GM19023 (cell line): ENCODE measurements at regions not wholly inside any gene's neighbourhood (a gene's known extent, or its start where the extent isn't known, plus 50 kb on each side); places are given as distances from the start of the nearest gene placed in this dataset.

Experiments
- ATAC-seq: cut with Tn5 transposase; IDR thresholded peaks from one replicate; pipeline ENCODE4 v1.9.1; 2021; ENCODE audit warnings: mild to moderate bottlenecking, moderate library complexity; ENCODE audit not compliant: unreplicated experiment

DNA sequence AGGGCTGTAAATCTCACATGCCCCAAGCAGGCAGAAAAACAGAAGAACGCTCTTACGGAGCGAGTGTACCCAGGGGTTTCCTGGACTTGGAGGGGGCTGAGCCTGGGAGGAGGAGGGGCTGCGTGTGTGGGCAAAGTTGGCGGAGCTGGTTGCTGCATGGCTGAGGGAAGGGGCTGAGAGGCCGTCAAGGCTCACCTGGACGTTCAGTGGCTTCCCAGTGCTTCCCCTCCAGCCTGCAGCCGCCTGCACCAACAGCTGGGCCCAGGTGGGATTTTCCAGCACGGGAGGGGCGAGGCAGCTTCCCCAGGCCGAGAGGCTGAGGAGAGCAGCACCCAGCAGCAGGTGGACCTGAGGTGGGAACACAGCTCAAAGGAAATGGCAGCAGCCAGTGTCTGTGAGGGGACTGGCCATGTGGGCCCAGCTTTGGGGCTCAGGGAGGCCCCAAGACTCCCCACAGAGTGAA is 70.6 kb upstream of the CTDP1 start:
- no peak for ATAC-seq

DNA sequence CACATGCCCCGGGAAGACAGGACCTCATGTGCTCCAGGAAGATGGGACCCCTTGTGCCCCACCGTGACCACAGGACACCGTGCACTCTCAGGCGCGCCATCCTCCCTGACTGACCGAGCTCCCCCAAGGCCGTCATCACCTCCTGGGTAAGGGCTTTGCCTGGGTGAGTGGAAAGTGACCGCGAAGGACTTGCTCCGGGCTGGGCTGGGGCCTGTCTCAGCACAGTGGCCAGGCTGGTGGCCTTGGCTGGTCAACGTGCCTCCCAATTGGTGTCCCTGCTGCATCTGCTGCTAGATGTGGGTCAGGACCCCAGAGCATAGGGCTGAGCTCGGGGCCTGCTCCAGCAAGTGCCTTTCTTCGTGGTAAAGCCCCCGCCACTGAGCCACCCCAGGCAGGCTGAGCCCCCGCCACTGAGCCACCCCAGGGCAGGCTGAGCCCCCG is 69.7 kb upstream of the CTDP1 start:
- ATAC-seq: no peak

DNA sequence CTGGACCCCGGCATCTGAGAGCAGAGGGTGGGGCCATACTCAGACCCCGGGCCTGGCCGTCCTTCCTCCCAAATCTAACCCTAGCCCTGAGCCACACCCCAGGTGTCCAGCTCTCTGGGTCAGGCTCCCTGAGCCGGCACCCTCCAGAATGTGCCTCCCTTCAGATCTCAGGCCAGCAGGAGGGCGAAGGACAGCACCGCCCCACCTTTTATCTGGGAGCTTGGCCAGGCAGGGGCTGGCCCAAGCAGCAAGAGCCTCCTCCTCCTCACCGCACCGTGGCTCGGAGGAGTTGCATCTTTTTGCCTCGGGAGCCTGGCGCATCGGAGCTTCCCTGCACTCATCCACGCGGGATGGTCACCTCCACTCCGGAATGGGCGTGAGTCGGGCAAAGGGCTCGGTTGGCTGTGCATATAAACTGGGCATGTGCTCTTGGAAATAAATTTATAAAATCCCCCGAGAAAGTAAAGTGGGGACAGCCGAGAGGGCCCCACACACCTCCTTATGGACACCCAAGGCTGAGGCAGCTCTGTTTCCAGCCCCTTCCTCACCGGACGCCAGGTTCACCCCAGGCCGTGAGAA is 69.1 kb upstream of the CTDP1 start:
- no peak for ATAC-seq

DNA sequence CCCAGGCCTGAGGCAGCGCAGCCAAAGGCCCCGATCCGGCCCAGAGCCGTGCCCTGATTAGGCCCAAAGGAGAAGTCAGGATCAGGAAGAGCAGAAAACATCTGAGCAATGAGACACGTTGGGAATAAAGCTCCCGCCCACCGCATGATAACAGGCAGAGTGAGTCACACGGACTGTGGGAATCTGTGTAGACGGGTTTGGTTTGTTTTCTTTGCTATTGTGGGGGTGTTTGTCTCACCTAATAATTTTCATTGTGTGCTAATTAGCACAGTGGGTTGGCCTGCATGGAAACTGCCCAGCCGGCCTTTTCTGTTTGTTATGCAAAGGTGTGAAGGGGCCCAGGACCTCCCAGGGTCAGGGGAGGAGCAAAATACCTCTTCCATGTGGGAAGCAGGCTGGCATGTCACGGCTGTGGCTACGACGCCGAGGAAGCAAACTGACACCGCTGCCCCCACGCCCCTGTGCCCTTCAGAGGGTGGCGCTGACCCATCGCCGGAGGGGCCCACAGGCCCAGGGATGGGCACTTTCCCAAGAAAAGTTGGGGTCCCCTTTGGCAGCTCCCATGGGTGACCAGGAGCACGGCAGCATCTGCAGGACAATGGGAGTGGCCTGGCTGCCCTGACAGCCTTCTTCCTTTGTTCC is 68.4 kb upstream of the CTDP1 start:
- no peak for ATAC-seq

DNA sequence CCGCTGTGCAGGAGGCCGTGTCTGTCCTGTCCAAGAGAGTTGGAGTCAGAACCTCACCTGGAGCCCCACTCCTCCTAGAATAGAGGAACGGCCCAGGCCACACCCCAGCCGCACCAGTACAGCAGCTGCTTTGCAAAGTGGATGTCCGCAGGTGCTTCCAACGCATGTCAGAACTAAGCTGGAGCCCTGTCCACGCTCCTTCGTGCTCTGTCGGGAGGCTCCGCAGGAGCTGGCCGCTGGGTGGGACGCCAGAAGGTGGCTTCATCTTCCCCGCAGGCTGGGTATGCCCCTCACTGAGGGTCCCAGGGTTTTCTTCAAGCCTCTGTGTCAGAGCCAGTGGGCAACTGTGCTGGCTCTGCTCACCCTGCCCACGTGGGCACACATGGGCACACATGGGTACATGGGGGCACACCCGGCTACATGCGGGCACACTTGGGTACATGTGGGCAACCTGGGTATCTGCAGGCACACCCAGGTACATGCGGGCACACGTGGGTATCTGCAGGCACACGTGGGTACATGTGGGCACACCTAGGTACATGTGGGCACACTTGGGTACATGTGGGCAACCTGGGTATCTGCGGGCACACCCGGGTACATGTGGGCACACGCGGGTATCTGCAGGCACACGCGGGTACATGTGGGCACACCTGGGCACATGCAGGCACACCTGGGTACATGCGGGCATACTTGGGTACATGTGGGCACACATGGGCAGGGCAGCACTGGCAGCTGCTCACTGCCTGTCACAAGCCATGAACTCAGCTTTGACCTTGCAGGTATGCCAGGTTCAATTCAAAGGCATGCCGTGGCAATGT is 67.1 kb upstream of the CTDP1 start:
- ATAC-seq: no peak

DNA sequence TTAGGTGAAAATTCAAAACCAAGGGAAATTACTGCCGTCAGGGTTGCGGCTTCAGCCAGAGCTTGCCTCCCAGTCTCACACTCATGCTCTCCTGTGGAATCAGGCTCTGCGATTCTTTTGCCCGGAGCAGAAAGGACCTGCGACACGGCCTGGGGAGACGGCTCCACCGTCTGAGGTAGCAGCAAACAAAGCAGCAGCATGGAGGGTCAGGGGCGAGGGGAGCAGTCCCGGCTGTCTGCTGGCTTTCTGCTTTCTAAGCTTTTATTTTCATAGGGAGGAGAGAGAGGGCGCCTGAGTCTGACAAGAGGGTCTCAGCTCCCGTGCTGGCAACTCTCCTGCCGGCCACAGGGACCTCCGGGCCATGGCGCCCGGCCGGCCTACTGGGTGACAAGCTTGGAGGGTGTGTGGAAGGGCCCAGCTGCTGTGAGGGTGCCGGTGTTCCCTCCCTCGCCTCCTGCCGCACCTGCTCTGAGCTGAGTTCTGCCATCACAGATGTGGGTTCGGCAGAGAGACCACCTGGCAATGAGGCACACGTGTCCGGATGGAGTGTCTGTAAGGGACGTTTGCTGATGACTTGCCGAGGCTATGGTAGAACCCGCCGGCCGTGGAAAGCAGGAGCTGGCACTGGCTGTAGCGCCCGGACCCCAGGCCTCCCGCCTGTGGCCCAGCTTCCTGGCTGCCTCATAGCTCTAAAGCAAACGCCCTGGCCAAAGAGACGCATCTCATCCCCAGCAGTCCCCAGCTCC is 66.2 kb upstream of the CTDP1 start:
- no peak for ATAC-seq

DNA sequence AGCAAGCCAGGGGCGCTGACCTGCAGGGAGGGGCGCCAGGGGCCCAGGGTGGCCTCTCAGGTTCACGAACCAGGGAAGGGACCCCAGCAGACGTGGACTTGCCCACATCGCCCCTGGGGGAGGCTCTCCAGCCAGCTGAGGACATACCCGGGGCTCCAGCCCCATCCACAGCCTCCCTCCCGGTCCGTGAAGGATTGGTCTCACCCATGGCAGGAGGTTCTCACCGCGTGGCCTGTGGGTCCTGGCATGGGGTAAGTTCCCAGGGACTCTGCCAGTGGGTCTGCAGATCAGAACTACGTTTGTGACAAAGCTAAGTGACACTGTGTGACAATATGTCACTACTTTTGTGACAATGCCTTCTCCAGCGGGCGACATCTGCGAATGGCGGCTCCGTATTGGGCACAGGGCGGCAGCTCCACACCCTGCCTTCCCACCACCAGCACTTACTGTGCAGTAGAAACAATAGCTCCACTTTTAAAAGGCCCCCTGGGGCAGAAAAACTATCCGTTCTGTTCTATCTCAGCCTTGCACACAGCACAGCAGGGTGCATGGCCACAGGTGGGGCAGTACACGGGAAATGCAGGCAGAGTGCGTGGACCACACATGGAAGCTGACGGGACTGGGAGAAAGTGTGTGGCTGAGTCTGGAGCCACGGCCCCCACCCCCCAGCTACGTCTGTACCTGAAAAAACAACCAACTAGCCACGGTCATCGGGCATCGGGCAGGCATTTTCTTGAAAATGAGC is 65.2 kb upstream of the CTDP1 start:
- ATAC-seq: no peak

DNA sequence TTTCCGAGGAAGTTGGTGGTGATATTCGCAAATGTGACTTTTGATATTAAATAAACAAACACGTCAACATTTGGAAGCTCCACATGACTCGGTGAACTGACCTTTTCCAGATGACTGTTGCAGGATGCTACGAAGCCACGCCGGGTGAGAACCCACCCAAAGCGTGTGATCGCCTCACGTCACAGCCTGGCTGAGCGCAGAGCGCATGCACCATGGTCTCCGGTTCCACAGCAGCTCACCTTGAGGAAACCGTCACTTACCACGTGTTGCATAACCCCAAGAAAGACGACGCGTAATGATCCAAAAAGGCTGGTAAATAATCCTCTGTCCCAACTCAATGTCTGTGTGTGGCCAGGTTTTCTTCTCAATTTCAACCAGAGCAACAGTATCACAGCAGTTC is 64.5 kb upstream of the CTDP1 start:
- ATAC-seq: no peak

DNA sequence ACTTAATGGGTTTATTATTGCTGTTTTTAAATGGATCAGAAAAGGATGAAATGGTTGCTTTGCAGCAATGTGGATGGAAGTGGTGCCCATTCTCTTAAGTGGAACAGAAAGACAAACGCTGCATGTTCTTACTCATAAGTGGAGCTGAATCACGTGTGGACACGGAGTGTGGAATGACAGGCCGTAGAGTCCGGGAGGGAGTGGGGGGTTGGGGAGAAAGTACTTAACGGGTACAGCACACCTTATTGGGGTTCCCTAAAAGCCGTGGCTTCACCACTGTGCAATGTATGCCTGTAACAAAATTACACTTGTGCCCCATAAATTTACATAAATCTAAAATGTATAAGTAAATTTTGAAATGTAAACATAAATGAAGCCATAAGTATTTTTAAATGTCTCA is 64.0 kb upstream of the CTDP1 start:
- ATAC-seq: no peak

DNA sequence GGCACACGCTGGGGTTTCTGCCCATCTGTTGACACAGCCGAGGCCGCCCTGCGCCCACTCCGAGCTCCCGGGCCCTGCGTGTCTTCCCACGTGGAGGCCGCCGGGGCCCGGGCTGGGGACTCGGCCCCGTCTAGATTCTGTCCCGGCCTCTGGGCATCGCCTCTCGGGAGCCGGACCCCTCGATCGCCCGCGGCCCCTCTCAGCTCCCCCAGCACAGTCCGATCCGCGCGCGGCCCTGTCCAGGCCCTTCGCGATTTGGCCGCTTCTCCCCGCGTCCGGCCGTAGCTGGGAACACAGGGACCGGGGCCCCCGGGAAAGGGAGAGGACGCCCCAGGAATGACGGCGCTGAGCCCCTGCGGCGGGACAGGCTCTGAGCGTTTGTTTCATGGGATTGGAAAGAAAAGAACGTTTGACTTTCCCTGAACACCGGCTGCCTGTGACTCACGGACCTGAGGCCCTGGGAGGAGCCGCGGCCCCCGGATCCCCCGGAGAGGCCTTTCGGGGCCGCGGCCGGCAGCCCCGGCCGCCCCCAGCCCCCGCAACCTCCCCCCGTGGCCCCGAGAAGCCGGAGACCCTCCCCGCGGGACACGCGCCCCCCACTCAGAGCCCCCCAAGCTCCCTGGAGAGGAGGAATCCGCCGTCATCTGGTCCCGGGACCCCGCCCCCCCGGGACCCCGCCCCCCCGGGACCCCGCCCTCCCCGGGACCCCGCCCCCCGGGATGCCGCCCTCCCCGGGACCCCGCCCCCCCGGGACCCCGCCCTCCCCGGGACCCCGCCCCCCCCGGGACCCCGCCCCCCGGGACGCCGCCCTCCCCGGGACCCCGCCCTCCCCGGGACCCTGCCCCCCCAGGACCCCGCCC is 62.7 kb upstream of the CTDP1 start:
- ATAC-seq: no peak

DNA sequence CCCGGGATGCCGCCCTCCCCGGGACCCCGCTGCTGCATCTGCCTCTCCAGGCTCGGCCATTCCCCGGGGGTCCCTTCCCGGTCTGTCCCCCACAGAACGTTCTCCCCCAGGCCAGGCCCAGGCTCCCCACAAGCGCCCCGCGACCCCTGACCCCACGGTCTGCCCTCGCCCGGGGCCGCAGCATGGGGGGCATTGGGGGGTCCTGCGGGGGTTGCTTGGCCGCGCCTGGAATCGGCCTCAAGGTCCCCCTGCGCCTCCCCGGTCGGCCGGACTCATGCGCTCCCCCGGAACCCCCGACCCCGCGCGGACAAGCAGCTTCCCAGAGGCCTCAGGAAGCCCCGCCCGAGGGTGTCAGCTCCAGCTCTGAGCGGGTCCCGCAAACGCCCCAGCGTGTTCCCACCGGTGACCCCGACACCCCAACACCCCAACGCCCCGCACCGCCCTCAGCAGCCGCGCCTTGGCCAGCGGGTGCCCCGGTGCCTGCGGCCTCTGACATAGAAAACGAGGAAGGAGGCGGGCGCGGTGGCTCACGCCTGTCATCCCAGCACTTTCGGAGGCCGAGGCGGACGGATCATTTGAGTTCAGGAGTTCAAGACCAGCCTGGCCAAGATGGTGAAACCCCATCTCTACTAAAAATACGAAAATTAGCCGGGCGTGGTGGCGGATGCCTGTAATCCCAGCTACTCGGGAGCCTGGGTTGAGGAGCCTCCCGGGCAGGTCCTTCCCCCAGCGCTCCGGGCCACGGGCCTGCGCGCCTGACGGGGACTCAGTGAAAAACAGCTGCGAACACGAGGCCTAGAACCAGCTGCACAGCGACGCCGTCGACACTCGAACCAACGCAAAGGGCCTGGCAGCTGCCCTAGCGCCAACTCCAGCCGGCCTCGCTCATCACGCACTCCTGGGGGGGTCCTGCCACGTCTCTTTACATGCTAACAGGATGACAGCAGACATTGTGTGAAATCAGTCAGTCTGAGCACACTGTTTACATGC is 61.8 kb upstream of the CTDP1 start:
- no peak for ATAC-seq

DNA sequence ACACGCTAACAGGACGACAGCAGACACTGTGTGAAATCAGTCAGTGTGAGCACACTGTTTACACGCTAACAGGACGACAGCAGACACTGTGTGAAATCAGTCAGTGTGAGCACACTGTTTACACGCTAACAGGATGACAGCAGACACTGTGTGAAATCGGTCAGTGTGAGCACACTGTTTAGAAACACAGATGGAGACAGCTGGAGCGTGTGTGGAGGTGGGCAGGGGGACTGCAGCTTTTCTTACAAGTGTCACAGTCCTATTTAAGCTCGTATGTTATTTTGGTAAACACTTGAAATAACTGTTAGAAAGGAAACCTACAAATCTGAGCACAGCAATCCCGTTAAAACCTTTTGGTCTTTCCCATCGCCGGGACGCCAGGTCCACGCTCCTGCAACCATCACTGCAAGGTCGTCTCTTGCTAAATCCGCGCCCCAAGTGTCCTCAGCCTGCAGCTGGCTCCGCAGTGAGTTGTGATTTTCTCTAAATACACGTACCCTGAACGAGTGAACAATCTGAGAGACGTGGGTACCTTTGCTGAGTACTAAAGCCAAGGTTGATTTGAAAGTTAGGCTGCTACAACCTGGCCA is 58.9 kb upstream of the CTDP1 start:
- no peak for ATAC-seq

DNA sequence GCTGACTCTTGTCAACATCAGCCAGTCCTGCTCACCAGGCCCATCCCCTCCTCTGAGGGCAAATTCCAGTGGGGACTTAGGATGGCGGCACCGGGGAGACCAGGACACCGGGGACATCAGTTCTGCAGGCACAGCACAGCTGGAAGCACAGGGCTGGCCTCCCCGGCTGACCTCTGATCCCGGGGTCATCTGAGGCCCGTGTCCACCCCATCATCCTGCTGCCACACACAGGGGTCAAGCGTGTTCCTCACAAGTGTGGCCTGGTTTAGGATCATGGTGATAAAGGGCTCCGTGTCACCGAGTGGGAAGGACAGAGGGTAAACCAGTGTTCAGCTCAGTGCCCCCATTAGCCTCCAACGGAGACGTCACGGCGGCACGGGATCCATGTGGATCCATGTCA is 58.1 kb upstream of the CTDP1 start:
- ATAC-seq: no peak

DNA sequence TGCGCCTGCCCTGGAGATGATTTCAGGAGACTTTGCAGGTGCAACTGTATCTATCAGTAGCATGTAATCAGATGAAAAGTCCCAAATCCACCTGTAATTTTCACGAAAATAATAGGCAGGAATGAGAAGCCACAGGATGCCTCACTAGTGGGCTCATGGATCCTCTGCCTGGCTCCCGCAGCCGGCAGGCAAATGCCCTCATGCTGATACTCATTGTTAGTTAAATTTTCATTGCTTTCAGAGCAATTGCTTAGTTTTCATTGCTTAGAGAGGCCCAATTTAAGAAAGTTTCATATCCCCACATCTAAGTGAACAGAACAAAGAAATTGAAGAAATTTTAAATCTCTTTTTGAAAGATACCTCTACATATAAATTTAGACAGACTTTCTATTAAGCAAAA is 57.6 kb upstream of the CTDP1 start:
- no peak for ATAC-seq

DNA sequence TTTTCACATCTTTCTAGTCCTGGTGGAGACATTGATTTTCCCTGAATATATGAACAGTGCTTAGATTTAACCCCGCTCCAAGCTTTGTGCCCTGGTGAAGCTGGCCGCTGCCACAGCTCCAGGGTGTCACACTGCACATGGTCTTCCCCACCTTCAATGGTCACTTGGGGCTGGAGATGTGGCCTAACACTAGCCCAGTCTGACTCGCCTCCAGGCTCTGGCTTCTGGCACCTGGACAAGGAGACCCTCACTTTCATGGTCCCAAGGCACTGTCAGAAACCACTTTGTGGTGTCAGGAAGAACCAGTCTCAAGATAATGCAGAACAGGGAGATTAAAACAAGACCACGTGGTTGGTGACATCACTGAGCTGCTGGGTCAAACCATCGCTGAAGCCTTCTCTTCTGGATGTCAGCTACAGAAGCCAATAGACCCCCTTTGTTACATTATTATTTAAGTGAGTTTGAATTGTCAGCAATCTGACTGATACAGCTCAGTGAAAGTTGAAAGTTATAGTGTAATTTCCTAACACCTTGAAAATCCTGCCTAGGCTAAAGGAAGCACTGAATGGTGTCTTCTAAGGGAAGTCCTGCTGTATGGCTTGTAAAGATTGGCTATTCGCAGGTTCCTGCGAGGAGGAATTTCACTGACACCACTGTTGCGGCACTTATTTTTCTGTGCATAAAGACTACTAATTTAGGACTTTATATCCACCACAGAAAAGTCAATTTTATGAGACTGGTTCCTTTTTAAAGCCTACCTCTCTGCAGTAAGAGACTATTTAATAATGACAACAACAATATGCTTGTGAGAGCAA is 55.0 kb upstream of the CTDP1 start:
- ATAC-seq: peak; percentile 38

DNA sequence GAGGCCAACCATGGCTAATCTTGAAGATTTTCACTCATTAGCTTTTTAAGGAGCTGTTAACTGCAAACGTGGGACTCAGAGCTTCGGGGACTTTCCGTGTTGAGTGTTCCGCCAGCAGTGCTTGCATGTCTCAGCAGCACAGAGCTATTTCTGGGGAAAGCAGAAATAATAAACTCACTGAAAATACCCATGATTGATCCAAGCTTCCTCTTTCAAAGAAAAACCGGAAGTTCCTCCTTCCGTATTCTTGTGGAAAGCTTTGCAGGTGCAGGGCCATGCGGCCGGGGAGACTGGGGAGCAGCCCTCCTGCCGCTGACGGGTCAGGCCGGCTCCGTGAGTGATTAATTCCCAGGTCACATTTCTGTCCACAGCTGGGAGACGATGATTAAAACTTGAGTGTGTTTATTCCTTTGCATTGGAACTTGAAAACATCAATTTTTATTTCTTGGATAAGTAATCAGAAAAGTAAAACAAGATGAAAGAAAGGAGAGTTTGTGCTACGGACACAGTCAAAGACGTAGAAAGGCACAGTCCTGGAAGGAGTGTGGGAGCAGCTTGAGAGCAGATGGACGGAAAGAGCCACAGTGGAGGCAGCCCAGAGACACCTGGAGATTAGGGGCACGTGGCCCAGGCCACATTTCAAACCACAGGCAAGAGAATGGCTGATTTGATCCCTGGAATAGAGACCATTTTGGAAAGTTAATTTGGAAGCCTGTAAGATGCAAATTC is 54.2 kb upstream of the CTDP1 start:
- peak; percentile 76 for ATAC-seq
